ENCODE measurements at regions not wholly inside any gene's neighbourhood (a gene's known extent, or its start where the extent isn't known, plus 50 kb on each side); places are given as distances from the start of the nearest gene placed in this dataset.

DNA sequence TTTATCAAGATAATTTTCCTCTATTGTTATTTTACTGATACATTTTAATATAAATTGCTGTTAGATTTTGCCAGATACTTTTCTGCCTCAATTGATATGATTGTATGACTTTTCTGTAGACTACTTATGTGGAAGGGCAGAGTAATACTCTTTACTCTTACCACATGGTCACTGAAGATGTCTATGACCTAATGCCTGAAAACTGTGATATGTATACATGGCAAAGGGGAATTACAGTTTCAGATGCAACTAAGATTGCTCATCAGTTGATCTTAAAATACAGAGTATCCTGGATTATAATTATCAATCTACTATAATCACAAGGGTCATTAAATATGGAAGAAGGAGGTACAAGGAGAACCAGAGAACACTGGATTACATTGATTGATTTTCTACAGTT is 1528.0 kb downstream of the BRINP3 start:
- TF ChIP-seq, protein P1, sequence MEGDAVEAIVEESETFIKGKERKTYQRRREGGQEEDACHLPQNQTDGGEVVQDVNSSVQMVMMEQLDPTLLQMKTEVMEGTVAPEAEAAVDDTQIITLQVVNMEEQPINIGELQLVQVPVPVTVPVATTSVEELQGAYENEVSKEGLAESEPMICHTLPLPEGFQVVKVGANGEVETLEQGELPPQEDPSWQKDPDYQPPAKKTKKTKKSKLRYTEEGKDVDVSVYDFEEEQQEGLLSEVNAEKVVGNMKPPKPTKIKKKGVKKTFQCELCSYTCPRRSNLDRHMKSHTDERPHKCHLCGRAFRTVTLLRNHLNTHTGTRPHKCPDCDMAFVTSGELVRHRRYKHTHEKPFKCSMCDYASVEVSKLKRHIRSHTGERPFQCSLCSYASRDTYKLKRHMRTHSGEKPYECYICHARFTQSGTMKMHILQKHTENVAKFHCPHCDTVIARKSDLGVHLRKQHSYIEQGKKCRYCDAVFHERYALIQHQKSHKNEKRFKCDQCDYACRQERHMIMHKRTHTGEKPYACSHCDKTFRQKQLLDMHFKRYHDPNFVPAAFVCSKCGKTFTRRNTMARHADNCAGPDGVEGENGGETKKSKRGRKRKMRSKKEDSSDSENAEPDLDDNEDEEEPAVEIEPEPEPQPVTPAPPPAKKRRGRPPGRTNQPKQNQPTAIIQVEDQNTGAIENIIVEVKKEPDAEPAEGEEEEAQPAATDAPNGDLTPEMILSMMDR (IDR thresholded peaks at IDR 0.05) = no peak
- no peak for TF ChIP-seq POLR2A (IDR thresholded peaks at IDR 0.05)
